DOHH2 (cell line): ENCODE measurements at regions not wholly inside any gene's neighbourhood (a gene's known extent, or its start where the extent isn't known, plus 50 kb on each side); places are given as distances from the start of the nearest gene placed in this dataset.

Experiments
- CTCF ChIP-seq: fragments of 200-600 bp; sonication (generic); IDR thresholded peaks from one replicate; pipeline ENCODE4 v1.5.1; 2014; ENCODE audit warnings: antibody characterized with exemption, mild to moderate bottlenecking, low read depth, low read length; ENCODE audit not compliant: poor library complexity, severe bottlenecking
- EZH2phosphoT487 ChIP-seq: fragments of 200-600 bp; sonication (generic); IDR thresholded peaks from 2 replicates; pipeline ENCODE4 v1.6.1; 2017; ENCODE audit warnings: borderline replicate concordance, mild to moderate bottlenecking, antibody characterized with exemption, low read length, moderate library complexity, mixed read lengths

DNA sequence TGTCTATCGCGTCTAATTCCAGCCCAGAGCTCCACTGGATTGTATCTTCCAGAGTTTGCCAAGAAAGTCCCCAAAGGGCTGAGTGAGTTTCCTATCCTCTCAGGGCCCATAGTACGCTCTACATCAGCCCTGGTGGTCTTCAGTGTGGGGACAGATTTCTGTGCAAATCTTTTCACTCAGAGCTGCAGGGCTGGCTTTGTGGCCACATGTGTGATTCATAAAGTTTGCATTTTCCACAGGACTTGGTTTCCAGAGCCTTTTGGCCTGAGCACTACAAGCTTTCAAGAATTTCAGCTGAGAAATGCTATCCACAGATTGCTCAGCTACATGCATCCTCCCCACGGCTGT lies 76.7 kb upstream of the CXCL14 start:
- TF ChIP-seq CTCF (no peak), EZH2phosphoT487 (no peak)
